Mesenchymal stem cell (in vitro differentiated cells and primary cell): ENCODE measurements at regions not wholly inside any gene's neighbourhood (a gene's known extent, or its start where the extent isn't known, plus 50 kb on each side); places are given as distances from the start of the nearest gene placed in this dataset.

ENCODE experiments used
- DNase-seq: peaks from one replicate; pipeline ENCODE4 v3.0.0-alpha.2; 2013
- H2AFZ ChIP-seq: one replicate; pipeline ENCODE4 v1.6.1; 2013; ENCODE audit warnings: low read depth, mild to moderate bottlenecking, control low read depth, inconsistent platforms, low read length, moderate library complexity
- H2AK5ac ChIP-seq: 2 replicates; pipeline ENCODE4 v1.6.1; 2013; ENCODE audit warnings: low read length, moderate library complexity, mild to moderate bottlenecking, inconsistent platforms; ENCODE audit not compliant: severe bottlenecking
- H2BK120ac ChIP-seq: one replicate; pipeline ENCODE4 v1.6.1; 2013; ENCODE audit warnings: low read depth, mild to moderate bottlenecking, inconsistent platforms, low read length, moderate library complexity
- H2BK12ac ChIP-seq, 2 experiments: one replicate each; pipeline ENCODE4 v1.6.1; 2013; ENCODE audit warnings: inconsistent platforms in 2 of 2, low read length in 2 of 2, mild to moderate bottlenecking in 2 of 2, moderate library complexity in 2 of 2, control low read depth in 1 of 2
- H2BK15ac ChIP-seq: one replicate; pipeline ENCODE4 v1.6.1; 2013; ENCODE audit warnings: mild to moderate bottlenecking, low read depth, inconsistent platforms; ENCODE audit not compliant: poor library complexity, severe bottlenecking
- H2BK5ac ChIP-seq: 2 replicates; pipeline ENCODE4 v1.6.1; 2013; ENCODE audit warnings: low read depth, mild to moderate bottlenecking, low read length, control low read depth, inconsistent platforms; ENCODE audit not compliant: poor library complexity, severe bottlenecking
- H3K14ac ChIP-seq, 2 experiments: one replicate each; pipeline ENCODE4 v1.6.1; 2013; ENCODE audit warnings: inconsistent platforms in 2 of 2, low read length in 2 of 2, control low read depth in 1 of 2, mild to moderate bottlenecking in 1 of 2, moderate library complexity in 1 of 2
- H3K18ac ChIP-seq, 2 experiments: one replicate each; pipeline ENCODE4 v1.6.1; 2013; ENCODE audit warnings: inconsistent platforms in 2 of 2, low read length in 2 of 2, control low read depth in 1 of 2, low read depth in 1 of 2, mild to moderate bottlenecking in 1 of 2
- H3K23ac ChIP-seq, 2 experiments: one replicate each; pipeline ENCODE4 v1.6.1; 2013; ENCODE audit warnings: inconsistent platforms in 2 of 2, low read length in 2 of 2, mild to moderate bottlenecking in 2 of 2, moderate library complexity in 2 of 2, control low read depth in 1 of 2
- H3K27ac ChIP-seq: 2 replicates; pipeline ENCODE4 v1.5.1; 2013; ENCODE audit warnings: mild to moderate bottlenecking, moderate library complexity, low read length, control low read depth, inconsistent platforms; ENCODE audit not compliant: poor library complexity, severe bottlenecking
- H3K27me3 ChIP-seq, 2 experiments: 2 replicates each; pipeline versions ENCODE4 v1.6.1 to v1.7.0; 2013; ENCODE audit warnings: low read length in 2 of 2, mild to moderate bottlenecking in 2 of 2, moderate library complexity in 2 of 2, control low read depth in 1 of 2, inconsistent platforms in 1 of 2; ENCODE audit not compliant: control insufficient read depth in 1 of 2, insufficient read depth in 1 of 2
- H3K36me3 ChIP-seq, 2 experiments: 2 replicates each; pipeline versions ENCODE4 v1.6.1 to v1.7.0; 2013; ENCODE audit warnings: low read length in 2 of 2, control low read depth in 1 of 2, inconsistent platforms in 1 of 2, low read depth in 1 of 2, mild to moderate bottlenecking in 1 of 2; ENCODE audit not compliant: insufficient read depth in 2 of 2, control insufficient read depth in 1 of 2
- H3K4ac ChIP-seq, 2 experiments: one replicate each; pipeline ENCODE4 v1.6.1; 2013; ENCODE audit warnings: inconsistent platforms in 2 of 2, low read length in 2 of 2, mild to moderate bottlenecking in 2 of 2, moderate library complexity in 2 of 2, control low read depth in 1 of 2, low read depth in 1 of 2
- H3K4me1 ChIP-seq: 2 replicates; pipeline ENCODE4 v1.6.1; 2013; ENCODE audit warnings: low read depth, low read length, control low read depth; ENCODE audit not compliant: control insufficient read depth, insufficient read depth
- H3K4me2 ChIP-seq: 2 replicates; pipeline ENCODE4 v1.6.1; 2013; ENCODE audit warnings: low read length, mild to moderate bottlenecking, inconsistent platforms; ENCODE audit not compliant: poor library complexity, severe bottlenecking
- H3K4me3 ChIP-seq, 2 experiments: 2 replicates each; pipeline versions ENCODE4 v1.5.1 to v1.7.0; 2013; ENCODE audit warnings: low read length in 2 of 2, mild to moderate bottlenecking in 2 of 2, control low read depth in 1 of 2, low read depth in 1 of 2; ENCODE audit not compliant: insufficient read depth in 1 of 2
- H3K79me1 ChIP-seq: replicated peaks from 2 replicates; pipeline ENCODE4 v1.6.1; 2013; ENCODE audit warnings: mild to moderate bottlenecking, control low read depth, low read length, inconsistent platforms; ENCODE audit not compliant: poor library complexity, severe bottlenecking
- H3K9ac ChIP-seq: 2 replicates; pipeline ENCODE4 v1.7.0; 2013; ENCODE audit warnings: mild to moderate bottlenecking, low read length, moderate library complexity
- H3K9me3 ChIP-seq: 2 replicates; pipeline ENCODE4 v1.7.0; 2013; ENCODE audit warnings: mild to moderate bottlenecking, low read length; ENCODE audit not compliant: control insufficient read depth
- H4K8ac ChIP-seq: one replicate; pipeline ENCODE4 v1.6.1; 2013; ENCODE audit warnings: inconsistent platforms, mild to moderate bottlenecking, low read length, moderate library complexity
- H4K91ac ChIP-seq: one replicate; pipeline ENCODE4 v1.6.1; 2013; ENCODE audit warnings: mild to moderate bottlenecking, low read length, inconsistent platforms
- WGBS: methylation state at CpG from one replicate; pipeline ENCODE4 v1.1.7; 2013; ENCODE audit warnings: mixed read lengths; 5-methylcytosine and 5-hydroxymethylcytosine counted together

DNA sequence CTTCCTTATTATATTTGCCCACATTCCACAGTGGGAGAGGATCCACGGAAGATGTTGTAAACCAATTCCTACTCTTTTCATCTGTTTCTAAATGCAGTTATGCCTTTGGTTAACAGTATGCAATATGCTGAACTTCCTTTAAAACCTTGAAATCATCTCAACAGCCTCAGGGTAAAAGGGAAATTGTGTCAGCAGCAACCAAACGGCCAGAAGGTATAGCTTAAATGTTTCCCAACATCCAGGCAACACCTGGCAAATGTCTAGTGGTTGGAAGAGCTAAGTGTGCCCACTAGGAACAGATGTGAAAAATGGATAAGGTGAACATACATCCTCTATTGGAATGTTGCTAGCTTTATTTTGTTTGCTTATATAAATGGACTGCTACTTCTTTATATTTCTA, 164.8 kb downstream of the FAXC start:
- Histone ChIP-seq H3K27me3 (no peaks in the 10 kb centered on the region), H2BK12ac (no peak overlapping the region), H3K9me3 (peaks cover 12% of the 10 kb centered on the region), H2AFZ (no peak overlapping the region), H3K27ac (no peak overlapping the region), H3K9ac (no peak overlapping the region), H2BK15ac (no peak overlapping the region), H3K4ac (no peak overlapping the region), H3K14ac (no peak overlapping the region), H2BK120ac (no peak overlapping the region), H3K4me2 (no peak overlapping the region), H3K4me1 (no peaks in the 10 kb centered on the region), H3K36me3 (no peaks in the 10 kb centered on the region), H2BK5ac (no peak overlapping the region), H3K79me1 (no peaks in the 10 kb centered on the region), H2AK5ac (no peak overlapping the region), H3K18ac (no peak overlapping the region), H3K23ac (no peak overlapping the region), H4K8ac (no peak overlapping the region), H4K91ac (no peak overlapping the region), H3K4me3 (no peak overlapping the region)
- DNase-seq = no peak
- WGBS = 48% methylated on average over 2 of the region's 2 CpGs

DNA sequence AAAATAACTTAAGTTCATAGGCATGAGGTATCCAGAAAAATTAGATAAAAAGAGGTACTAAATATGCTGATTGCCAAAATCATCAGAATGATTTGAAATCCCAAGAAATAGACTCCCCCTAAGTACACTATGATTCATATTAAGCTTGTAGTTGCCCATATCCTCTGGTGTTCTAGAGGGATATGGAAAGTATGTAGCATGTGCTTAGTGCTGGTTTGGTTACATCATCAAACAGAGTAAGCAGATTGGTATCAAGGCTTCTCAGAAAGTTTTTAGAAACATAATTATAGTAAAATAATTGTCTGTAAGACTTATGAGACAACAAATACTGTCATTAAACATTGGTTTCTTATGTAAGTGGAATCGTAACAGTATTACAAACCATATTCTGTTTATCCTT, 166.4 kb downstream of the FAXC start:
- Histone ChIP-seq H2BK5ac (no peak overlapping the region), H3K4ac (no peak overlapping the region), H3K36me3 (no peaks in the 10 kb centered on the region), H4K8ac (no peak overlapping the region), H4K91ac (no peak overlapping the region), H2AK5ac (no peak overlapping the region), H2AFZ (no peak overlapping the region), H3K9ac (no peak overlapping the region), H2BK120ac (no peak overlapping the region), H3K4me3 (no peak overlapping the region), H2BK15ac (no peak overlapping the region), H3K4me2 (no peak overlapping the region), H3K27ac (no peak overlapping the region), H2BK12ac (no peak overlapping the region), H3K4me1 (no peaks in the 10 kb centered on the region), H3K23ac (no peak overlapping the region), H3K9me3 (peaks cover 12% of the 10 kb centered on the region), H3K79me1 (no peaks in the 10 kb centered on the region), H3K14ac (no peak overlapping the region), H3K27me3 (no peaks in the 10 kb centered on the region), H3K18ac (no peak overlapping the region)
- no CpG with 5 or more reads among the region's 1 CpG for WGBS
- DNase-seq = no peak

DNA sequence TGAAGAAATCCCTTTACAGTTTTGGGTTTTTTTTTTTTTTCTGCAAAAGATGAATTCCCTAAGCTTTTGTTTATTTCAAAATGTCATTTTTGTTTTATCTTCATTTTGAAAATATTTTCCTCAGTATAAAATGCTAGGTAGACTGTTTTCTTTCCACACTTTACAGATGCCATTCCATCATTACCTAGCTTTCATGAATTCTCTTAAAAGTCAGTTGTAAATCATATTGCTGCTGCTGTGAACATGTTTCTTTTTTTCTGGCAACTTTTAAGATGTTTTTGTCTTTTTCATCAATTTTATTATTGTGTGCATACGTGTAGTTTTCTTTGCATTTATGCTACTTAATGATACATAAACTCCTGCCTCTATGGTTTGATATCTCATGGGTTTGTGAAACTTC, 168.3 kb downstream of the FAXC start:
- Histone ChIP-seq H4K8ac (no peak overlapping the region), H3K36me3 (no peaks in the 10 kb centered on the region), H2BK120ac (no peak overlapping the region), H4K91ac (no peak overlapping the region), H3K79me1 (no peaks in the 10 kb centered on the region), H2BK15ac (no peak overlapping the region), H3K4me1 (no peaks in the 10 kb centered on the region), H3K4ac (no peak overlapping the region), H2BK5ac (no peak overlapping the region), H3K9ac (no peak overlapping the region), H2BK12ac (no peak overlapping the region), H3K9me3 (peaks cover 12% of the 10 kb centered on the region), H3K4me2 (no peak overlapping the region), H2AK5ac (no peak overlapping the region), H3K4me3 (no peak overlapping the region), H3K23ac (no peak overlapping the region), H3K18ac (no peak overlapping the region), H3K27me3 (no peaks in the 10 kb centered on the region), H3K27ac (no peak overlapping the region), H2AFZ (no peak overlapping the region), H3K14ac (no peak overlapping the region)
- DNase-seq = no peak
- no CpG with 5 or more reads among the region's 1 CpG for WGBS

DNA sequence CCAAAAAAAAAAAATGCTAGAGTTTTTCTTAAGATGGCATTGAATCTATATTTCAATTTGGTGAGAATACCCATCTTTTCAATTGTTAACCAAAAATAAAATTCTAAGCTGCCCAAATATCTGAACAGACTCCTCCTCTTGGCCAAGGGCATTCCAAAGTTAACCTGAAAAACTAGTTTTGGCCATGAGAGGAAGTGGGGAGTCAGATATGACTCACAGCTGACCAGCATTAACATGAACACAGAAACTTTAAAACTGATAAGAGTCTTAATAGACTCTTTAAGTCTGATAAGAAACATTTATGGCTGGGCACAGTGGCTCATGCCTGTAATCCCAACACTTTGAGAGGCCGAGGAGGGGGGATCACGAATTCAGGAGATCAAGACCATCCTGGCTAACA, 171.3 kb downstream of the FAXC start:
- H3K9me3 ChIP-seq = peaks cover 12% of the 10 kb centered on the region
- no peak overlapping the region for H4K8ac ChIP-seq
- H3K4me1 ChIP-seq = no peaks in the 10 kb centered on the region
- H3K27me3 ChIP-seq = no peaks in the 10 kb centered on the region
- H3K9ac ChIP-seq = no peak overlapping the region
- no peak for DNase-seq
- no peak overlapping the region for H3K27ac ChIP-seq
- H3K14ac ChIP-seq = no peak overlapping the region
- H4K91ac ChIP-seq = no peak overlapping the region
- no peaks in the 10 kb centered on the region for H3K36me3 ChIP-seq
- no peak overlapping the region for H2BK12ac ChIP-seq
- no CpG with 5 or more reads among the region's 2 CpGs for WGBS
- no peak overlapping the region for H3K23ac ChIP-seq
- H2AFZ ChIP-seq = no peak overlapping the region
- no peak overlapping the region for H3K4me3 ChIP-seq
- no peak overlapping the region for H3K4me2 ChIP-seq
- H2BK5ac ChIP-seq = no peak overlapping the region
- no peak overlapping the region for H2BK120ac ChIP-seq
- no peak overlapping the region for H2AK5ac ChIP-seq
- H3K4ac ChIP-seq = no peak overlapping the region
- H3K18ac ChIP-seq = no peak overlapping the region
- no peaks in the 10 kb centered on the region for H3K79me1 ChIP-seq
- H2BK15ac ChIP-seq = no peak overlapping the region
